H54 (cell line): ENCODE measurements at regions not wholly inside any gene's neighbourhood (a gene's known extent, or its start where the extent isn't known, plus 50 kb on each side); places are given as distances from the start of the nearest gene placed in this dataset.
"Not testable (repeated sequence)": the region's sequence is repeated elsewhere in the genome, so short reads cannot be mapped to it uniquely, and the experiment has no call there.

Experiments used
- DNase-seq: peaks from one replicate; pipeline ENCODE4 v3.0.0; 2011; ENCODE audit warnings: low spot score, mixed read lengths; ENCODE audit not compliant: insufficient read length
- FAIRE-seq: peaks from 3 replicates; lab custom pipeline; 2011; peaks lifted over from hg19 to GRCh38; lab: Jason Lieb, UNC
- POLR2A ChIP-seq: IDR thresholded peaks from 2 replicates; pipeline ENCODE4 v1.6.1; 2011; ENCODE audit warnings: low read depth, mild to moderate bottlenecking, low read length

DNA sequence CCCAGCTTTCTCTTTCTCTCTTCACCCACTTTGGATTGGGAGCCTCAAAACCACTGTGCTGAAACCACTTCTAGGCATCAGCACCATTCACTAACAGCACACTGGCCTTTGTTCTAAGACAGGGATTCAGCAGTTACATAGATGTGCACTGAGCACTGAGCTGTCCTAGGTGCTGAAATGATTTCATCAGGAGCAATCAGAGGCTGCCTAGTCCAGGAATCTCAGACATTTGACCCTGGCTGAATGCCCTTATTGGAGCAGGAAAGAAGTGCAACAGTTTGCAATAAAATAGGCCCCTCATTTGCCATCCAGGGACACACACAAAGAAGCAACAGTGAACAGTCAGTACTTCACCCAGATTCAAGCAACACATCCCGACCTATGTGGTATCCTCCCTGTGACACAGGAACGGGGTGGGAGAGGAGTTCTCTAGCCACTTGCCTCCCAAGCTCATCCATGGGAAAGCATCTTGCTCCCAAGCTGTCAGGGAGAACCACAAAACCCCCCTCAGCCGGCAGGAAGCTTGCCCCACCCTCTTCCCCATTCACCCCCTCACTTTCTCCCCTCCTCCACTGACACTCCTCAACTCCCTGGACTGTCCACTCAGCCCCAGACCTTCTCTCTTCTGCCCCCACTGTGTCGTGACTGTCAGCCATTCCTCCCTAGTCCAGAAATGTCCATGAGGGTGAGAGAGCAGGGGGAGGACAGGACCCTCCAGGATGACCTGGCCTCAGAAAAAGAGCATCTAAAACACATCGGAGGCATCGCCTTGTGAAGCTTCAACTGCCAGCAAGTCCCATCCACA is 304.4 kb downstream of the PREX1 start:
- no peak for TF ChIP-seq POLR2A
- no peak for FAIRE-seq
- DNase-seq: peak; percentile 49

DNA sequence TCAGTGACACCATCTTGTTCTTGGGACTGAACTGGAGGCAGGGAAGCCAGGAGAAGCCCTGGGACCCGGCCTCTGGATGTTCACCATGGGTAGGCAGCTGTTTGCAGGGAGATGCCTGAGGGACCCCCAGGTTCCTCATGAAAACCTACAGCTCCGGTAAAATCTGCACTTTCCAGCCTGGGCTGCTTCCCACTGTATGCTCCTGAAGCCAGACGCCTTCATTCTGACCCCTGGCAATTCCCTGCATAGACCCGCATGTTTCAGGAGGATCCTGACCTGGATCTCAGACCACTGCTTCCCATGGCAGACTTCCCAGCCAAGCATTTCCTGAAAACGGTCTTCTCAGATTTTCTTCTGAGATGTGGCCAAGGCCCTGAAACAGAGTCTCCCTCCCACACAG is 306.7 kb downstream of the PREX1 start:
- FAIRE-seq (no peak), DNase-seq (no peak)
- TF ChIP-seq POLR2A: no peak

DNA sequence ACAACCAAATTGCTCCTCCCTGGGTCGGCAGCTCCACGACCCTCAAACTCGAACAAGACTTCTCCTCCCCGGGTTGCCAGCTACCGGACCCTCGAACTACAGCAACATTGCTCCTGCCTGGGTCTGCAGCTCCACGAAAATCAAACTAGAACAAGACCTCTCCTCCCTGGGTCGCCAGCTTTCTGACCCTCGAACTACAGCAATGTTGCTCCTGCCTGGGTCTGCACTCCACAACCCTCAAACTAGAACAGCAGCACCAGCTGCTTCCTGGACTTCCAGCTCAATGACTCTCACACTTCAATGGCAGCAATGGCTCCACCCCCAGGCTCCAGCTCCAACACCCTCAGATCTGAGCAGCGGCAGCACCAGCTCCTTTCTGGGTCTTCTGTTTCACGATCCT is 311.6 kb downstream of the PREX1 start:
- not testable (repeated sequence) for FAIRE-seq, DNase-seq

DNA sequence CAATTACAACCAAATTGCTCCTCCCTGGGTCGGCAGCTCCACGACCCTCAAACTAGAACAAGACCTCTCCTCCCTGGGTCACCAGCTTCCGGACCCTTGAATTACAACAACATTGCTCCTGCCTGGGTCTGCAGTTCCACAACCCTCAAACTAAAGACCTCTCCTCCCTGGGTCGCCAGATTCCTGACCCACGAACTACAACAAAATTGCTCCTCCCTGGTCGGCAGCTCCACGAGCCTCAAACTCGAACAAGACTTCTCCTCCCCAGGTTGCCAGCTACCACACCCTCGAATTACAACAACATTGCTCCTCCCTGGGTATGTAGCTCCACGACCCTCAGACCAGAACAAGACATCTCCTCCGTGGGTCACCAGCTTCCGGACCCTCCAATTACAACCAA is 313.2 kb downstream of the PREX1 start:
- FAIRE-seq, DNase-seq: not testable (repeated sequence)

DNA sequence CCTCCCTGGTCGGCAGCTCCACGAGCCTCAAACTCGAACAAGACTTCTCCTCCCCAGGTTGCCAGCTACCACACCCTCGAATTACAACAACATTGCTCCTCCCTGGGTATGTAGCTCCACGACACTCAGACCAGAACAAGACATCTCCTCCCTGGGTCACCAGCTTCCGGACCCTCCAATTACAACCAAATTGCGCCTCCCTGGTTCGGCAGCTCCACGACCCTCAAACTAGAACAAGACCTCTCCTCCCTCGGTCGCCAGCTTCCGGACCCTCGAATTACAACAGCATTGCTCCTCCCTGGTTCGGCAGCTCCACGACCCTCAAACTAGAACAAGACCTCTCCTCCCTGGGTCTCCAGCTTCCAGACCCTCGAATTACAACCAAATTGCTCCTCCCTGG is 315.3 kb downstream of the PREX1 start:
- FAIRE-seq, DNase-seq: not testable (repeated sequence)

DNA sequence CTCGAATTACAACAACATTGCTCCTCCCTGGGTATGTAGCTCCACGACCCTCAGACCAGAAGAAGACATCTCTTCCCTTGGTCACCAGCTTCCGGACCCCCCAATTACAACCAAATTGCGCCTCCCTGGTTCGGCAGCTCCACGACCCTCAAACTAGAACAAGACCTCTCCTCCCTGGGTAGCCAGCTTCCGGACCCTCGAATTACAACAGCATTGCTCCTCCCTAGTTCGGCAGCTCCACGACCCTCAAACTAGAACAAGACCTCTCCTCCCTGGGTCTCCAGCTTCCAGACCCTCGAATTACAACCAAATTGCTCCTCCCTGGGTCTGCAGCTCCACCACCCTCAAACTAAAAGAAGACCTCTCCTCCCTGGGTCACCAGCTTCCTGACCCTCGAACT is 322.7 kb downstream of the PREX1 start:
- not testable (repeated sequence) for DNase-seq, FAIRE-seq

DNA sequence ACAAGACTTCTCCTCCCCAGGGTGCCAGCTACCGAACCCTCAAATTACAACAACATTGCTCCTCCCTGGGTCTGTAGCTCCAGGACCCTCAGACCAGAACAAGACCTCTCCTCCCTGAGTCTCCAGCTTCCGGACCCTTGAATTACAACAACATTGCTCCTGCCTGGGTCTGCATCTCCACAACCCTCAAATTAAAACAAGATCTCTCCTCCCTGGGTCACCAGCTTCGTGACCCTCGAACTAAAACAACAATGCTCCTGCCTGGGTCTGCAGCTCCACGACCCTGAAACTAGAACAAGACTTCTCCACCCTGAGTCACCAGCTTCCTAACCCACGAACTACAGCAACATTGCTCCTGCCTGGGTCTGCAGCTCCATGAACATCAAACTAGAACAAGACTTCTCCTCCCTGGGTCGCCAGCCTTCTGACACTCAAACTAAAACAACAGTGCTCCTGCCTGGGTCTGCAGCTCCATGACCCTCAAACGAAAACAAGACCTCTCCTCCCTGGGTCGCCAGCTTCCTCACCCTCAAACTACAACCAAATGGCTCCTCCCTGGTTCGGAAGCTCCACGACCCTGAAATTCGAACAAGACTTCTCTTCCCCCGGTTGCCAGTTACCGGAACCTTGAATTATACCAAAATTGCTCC is 324.5 kb downstream of the PREX1 start:
- TF ChIP-seq POLR2A: no peak
- no peak for FAIRE-seq
- DNase-seq: no peak

DNA sequence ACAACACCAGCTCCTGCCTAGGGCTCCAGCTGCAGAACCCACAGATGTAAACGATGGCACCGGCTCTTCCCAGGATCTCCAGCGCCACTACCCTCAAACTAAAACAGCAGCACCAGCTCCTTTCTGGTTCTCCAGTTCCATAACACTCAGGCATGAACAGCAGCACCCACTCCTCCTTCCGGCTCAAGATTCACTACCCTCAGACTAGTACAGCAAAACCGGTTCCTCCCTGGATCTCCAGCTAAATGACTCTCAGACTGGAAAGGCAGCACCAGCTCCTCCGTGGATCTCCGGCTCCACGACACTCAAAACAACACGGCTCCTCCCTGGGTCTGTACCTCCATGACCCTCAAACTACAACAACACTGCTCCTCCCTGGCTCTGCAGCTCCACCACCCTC is 325.0 kb downstream of the PREX1 start:
- FAIRE-seq (no peak), DNase-seq (no peak)
- no peak for TF ChIP-seq POLR2A

DNA sequence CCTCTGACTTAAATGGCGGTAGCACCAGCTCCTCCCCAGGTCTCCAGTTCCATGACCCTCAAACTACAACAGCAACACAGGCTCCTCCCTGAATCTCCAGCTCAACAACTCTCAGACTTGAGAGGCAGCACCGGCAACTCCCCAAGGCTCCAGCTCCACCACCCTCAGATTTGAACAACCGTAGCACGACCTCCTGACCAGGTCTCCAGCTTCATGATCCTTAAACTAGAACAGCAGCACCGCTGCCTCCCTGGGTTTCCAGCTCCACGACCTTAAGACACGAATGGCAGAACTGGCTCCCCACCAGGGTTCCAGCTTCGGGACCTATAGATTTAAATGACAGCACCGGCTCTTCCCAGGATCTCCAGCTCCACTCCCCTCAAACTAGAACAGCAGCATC is 325.8 kb downstream of the PREX1 start:
- no peak for FAIRE-seq
- TF ChIP-seq POLR2A: no peak
- no peak for DNase-seq

DNA sequence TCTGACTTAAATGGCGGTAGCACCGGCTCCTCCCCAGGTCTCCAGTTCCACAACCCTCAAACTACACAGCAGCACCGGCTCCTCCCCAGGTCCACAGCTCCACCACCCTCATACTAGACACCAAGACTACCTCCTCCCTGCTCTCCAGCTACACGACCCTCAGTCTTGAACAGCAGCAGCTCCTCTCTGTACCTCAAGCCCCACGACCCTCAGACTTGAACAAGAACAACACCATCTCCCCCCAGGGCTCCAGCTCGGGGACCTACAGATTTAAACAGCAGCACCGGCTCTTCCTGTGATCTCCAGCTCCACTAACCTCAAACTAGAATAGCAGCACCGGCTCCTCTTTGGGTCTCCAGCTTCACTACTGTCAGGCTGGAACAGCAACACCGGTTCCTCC is 326.9 kb downstream of the PREX1 start:
- not testable (repeated sequence) for DNase-seq, FAIRE-seq

DNA sequence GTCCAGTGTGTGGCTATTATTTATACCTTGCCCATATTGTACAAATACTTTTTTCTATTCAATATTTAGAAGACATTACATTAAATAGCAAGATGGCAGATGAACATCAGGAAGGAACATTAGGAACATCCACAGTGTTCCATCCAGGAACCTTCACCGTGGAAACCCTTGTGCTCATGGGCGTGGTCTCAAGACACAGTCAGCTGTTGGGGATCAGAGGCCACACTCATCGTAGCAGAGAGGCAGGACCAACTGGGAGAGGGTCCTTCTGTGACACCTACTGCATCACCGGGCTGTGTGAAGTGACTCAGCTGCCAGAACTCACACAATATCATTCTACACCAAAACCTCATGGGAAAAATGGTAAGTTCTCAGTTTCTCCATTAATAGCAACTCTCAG is 328.9 kb downstream of the PREX1 start:
- FAIRE-seq, DNase-seq: not testable (repeated sequence)

DNA sequence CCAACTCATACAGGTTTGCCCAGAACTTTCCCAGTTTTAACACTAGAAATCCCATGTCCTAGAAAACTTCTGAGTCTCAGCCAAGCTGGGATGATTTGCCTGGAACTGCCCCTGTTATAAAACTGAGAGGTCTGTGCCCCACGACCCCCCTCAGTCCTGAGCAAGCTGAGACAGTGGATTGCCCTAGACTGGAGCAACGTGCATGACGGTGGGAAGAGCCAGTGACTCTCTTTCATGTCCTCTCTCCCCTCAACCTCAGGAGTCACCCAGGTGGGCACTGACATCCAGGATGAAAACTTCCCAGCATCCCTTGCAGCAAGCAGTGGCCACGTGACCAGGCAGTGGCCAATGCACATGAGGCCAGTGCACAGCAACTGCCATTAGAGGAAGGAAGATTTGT is 329.7 kb downstream of the PREX1 start:
- DNase-seq, FAIRE-seq: not testable (repeated sequence)

DNA sequence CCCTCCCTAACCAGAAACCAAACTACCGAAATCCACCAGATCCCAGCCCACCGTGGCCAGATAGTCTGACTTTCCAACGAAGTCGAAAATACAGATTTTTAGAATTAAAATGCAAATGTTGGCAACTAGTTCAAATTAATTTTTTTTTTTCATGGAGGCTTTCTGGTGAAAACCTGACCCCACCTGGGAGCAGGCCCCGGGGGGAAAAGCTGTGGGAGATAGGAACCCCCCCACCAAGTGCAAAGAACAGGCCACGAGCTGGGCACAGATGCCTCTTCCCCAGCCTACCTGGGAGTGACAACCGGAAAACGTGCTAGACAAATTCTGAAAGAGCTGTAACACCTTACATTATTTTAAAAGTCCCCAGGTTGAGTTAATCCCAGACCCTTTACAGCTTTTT is 333.8 kb downstream of the PREX1 start:
- FAIRE-seq (no peak), DNase-seq (no peak)
- TF ChIP-seq POLR2A: no peak

DNA sequence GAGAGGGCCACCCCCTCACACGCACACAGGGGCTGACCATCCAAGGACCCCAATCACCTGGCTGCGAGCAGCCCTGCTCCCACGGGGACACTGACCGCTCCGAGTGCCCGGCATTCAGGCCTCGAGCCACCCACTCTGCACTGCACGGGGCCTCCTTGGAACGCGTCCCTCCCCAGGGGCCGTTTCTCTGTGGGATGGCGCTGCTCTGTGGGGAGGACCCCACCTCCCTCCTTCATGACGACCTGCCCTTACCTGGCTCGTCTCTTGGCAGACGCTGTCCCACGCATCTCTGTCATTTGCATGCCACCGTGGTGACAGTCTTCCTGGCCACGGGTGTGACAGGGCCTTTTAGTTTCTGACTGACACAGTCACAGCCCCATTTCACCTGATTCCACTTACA is 334.5 kb downstream of the PREX1 start:
- not testable (repeated sequence) for FAIRE-seq

DNA sequence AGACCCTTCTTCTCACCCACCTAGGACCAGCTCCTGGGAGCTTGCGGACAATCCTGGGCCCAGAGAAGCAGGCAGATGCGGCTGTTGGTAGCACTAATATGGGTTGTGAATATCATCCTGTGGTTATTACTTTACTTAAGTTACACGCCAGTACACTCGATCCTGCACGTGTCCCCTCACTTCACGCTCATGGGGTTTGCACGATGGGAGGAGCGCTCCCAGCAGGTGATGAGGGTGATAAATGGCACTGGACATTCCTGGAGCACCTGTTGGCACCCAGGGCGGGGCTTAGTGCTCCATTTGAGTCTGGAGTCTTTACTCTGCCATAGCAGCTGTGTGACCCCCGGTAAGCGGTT is 335.1 kb downstream of the PREX1 start:
- DNase-seq: no peak
- TF ChIP-seq POLR2A: no peak
- FAIRE-seq: no peak

More for the DNA sequence above, 334.5 kb downstream of the PREX1 start:
- not testable (repeated sequence) for DNase-seq
